RWPE2 (cell line): ENCODE measurements at regions not wholly inside any gene's neighbourhood (a gene's known extent, or its start where the extent isn't known, plus 50 kb on each side); places are given as distances from the start of the nearest gene placed in this dataset.

Experiments
- ATAC-seq: fragments of 200-7000 bp; cut with Tn5 transposase; 3 replicates; pipeline ENCODE4 v1.9.1; 2021; ENCODE audit warnings: low read depth
- DNase-seq: peaks from one replicate; pipeline ENCODE4 v3.0.0-alpha.2; 2020; ENCODE audit warnings: low spot score
- H3K27ac ChIP-seq: fragments of 450-650 bp; 2 replicates; pipeline ENCODE4 v1.5.1; 2017; ENCODE audit warnings: mild to moderate bottlenecking; ENCODE audit not compliant: poor library complexity, severe bottlenecking
- H3K27me3 ChIP-seq: fragments of 250-450 bp; sonication (Bioruptor Pico); 2 replicates; pipeline ENCODE4 v1.5.1; 2021; ENCODE audit warnings: mild to moderate bottlenecking, moderate library complexity; ENCODE audit not compliant: insufficient read depth, poor library complexity, severe bottlenecking
- H3K36me3 ChIP-seq: fragments of 250-450 bp; sonication (Bioruptor Pico); 2 replicates; pipeline ENCODE4 v1.5.1; 2020; ENCODE audit warnings: low read depth, mild to moderate bottlenecking, moderate library complexity
- H3K4me1 ChIP-seq: fragments of 250-450 bp; sonication (Bioruptor Pico); 2 replicates; pipeline ENCODE4 v1.5.1; 2021; ENCODE audit warnings: mild to moderate bottlenecking, moderate library complexity; ENCODE audit not compliant: insufficient read depth, poor library complexity, severe bottlenecking
- H3K4me3 ChIP-seq: fragments of 250-450 bp; sonication (Bioruptor Pico); 2 replicates; pipeline ENCODE4 v1.5.1; 2021; ENCODE audit warnings: mild to moderate bottlenecking, moderate library complexity; ENCODE audit not compliant: severe bottlenecking
- H3K9me3 ChIP-seq: fragments of 250-450 bp; sonication (Bioruptor Pico); 2 replicates; pipeline ENCODE4 v1.5.1; 2021; ENCODE audit warnings: mild to moderate bottlenecking, moderate library complexity; ENCODE audit not compliant: severe bottlenecking
- TF ChIP-seq, protein P1 (sequence below): fragments of 450-650 bp; IDR thresholded peaks from one replicate; pipeline ENCODE4 v1.5.1; 2017; ENCODE audit warnings: mild to moderate bottlenecking, moderate library complexity; ENCODE audit not compliant: poor library complexity, severe bottlenecking

DNA sequence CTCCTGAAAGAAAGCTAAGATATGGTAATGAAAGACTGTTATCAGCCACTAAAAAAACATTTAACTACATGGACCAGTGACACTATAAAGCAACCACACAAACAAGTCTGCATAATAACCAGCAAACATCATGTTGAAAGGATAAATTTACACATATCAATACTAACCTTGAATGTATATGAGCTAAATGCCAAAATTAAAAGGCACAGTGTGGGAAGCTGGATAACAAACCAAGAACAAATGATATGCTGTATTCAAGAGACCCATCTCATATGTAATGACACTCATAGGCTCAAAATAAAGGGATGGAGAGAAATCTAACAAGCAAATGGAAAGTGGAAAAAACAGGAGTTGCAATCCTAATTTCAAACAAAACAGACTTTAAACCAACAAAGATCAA lies 213.1 kb upstream of the CDH2 start:
- H3K9me3 ChIP-seq: peaks cover 11% of the 10 kb centered on the region
- H3K36me3 ChIP-seq: no peaks in the 10 kb centered on the region
- H3K27me3 ChIP-seq: no peaks in the 10 kb centered on the region
- no peak overlapping the region for H3K27ac ChIP-seq
- no peaks in the 10 kb centered on the region for H3K4me1 ChIP-seq
- H3K4me3 ChIP-seq: no peak overlapping the region
- DNase-seq (no peak), ATAC-seq (no peak)
- TF ChIP-seq, protein P1, sequence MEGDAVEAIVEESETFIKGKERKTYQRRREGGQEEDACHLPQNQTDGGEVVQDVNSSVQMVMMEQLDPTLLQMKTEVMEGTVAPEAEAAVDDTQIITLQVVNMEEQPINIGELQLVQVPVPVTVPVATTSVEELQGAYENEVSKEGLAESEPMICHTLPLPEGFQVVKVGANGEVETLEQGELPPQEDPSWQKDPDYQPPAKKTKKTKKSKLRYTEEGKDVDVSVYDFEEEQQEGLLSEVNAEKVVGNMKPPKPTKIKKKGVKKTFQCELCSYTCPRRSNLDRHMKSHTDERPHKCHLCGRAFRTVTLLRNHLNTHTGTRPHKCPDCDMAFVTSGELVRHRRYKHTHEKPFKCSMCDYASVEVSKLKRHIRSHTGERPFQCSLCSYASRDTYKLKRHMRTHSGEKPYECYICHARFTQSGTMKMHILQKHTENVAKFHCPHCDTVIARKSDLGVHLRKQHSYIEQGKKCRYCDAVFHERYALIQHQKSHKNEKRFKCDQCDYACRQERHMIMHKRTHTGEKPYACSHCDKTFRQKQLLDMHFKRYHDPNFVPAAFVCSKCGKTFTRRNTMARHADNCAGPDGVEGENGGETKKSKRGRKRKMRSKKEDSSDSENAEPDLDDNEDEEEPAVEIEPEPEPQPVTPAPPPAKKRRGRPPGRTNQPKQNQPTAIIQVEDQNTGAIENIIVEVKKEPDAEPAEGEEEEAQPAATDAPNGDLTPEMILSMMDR: no peak

DNA sequence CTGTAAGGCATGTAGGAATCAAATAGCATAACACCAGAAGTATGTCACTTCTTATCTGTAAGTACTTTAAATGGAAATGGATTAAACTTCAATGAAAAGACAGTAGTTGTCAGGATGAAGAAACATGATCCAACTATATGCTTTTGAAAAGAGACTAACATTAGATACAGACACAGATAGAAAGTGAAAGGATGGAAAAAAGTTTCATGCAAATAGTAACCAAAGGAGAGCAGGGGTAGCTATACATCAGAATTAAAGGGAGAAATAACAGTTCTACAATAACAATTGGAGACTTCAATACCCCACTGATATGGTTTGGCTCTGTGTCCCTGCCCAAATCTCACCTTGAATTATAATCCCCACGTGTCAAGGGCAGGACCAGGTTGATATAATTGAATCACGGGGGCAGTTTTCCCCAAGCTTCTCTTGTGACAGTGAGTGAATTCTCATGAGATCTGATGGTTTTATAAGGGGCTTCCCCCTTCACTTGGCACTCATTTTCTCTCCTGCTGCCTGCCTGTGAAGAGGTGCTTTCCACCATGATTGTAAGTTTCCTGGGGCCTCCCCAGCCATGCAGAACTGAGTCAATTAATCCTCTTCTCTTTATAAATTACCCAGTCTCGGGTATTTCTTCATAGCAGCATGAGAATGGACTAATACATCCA lies 205.4 kb upstream of the CDH2 start:
- Histone ChIP-seq H3K9me3 (no peaks in the 10 kb centered on the region), H3K36me3 (no peaks in the 10 kb centered on the region), H3K27me3 (no peaks in the 10 kb centered on the region), H3K4me3 (no peak overlapping the region), H3K27ac (no peak overlapping the region), H3K4me1 (no peaks in the 10 kb centered on the region)
- ATAC-seq (no peak), DNase-seq (no peak)
- TF ChIP-seq, protein P1: no peak

DNA sequence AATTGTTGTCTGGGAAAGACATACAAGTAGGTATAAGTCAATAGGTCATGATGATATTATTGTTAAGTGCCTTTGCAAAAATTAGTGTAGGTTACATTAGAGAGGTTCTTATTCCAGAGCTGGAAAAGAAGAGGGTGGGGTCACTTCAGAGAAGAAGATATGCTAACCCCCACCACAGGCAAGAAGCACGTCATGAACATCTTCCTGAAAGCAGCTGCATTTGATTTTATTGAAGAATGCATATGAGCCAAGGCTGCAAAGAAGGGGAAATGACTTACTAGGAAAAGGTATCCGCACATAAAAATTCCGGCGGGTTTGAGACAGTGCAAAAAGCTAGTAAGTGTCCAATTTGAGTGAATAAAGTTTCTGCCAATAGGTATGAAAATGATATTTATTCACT lies 195.3 kb upstream of the CDH2 start:
- DNase-seq (no peak), ATAC-seq (no peak)
- peaks cover 4% of the 10 kb centered on the region for H3K4me1 ChIP-seq
- no peaks in the 10 kb centered on the region for H3K9me3 ChIP-seq
- TF ChIP-seq, protein P1: no peak
- H3K4me3 ChIP-seq: no peak overlapping the region
- H3K36me3 ChIP-seq: no peaks in the 10 kb centered on the region
- no peak overlapping the region for H3K27ac ChIP-seq
- no peaks in the 10 kb centered on the region for H3K27me3 ChIP-seq

DNA sequence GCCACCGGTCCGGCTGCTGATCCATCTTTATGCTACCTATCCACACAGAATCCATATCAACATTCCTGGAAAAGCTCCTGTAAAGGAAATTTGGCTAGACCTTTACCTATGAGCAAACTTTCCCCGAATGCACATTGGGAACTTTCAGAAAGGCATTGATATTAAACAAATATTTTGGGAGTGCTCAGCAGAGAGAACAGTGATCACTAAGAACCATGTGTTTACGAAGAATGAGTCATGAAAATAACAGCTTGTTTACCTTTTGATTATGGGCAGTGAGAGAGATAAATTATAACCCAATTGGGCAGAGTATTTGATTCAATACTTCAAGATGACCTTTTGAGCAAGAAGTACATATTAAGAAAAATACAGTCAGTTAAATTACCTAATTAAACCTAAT lies 189.7 kb upstream of the CDH2 start:
- TF ChIP-seq, protein P1: no peak
- Histone ChIP-seq H3K36me3 (no peaks in the 10 kb centered on the region), H3K4me1 (peaks cover 17% of the 10 kb centered on the region), H3K4me3 (no peak overlapping the region), H3K27ac (no peak overlapping the region), H3K27me3 (no peaks in the 10 kb centered on the region), H3K9me3 (no peaks in the 10 kb centered on the region)
- no peak for DNase-seq
- ATAC-seq: no peak

DNA sequence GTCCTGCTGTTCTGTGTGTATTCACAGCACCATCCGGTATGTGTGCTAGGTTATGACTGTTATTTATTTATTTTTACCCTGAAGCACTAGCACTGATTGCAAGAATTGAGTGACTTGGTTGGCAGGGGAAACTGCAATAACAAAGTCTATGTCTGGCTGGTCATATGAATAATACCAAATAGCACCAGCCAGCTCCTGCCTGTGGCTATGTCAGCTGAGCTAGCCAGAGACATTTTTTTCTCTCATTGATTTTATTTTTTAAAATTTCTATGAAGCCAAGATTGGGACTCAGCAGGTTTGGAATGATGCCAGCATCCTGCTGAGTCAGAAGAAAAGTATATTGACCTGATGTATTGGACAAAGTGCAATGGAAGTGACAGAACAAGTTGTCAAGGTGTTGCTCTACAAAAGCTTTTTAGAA lies 188.5 kb upstream of the CDH2 start:
- Histone ChIP-seq H3K36me3 (no peaks in the 10 kb centered on the region), H3K27ac (peak overlapping the region; percentile 52), H3K4me1 (peaks cover 17% of the 10 kb centered on the region), H3K27me3 (no peaks in the 10 kb centered on the region), H3K4me3 (no peak overlapping the region), H3K9me3 (no peaks in the 10 kb centered on the region)
- TF ChIP-seq, protein P1: no peak
- peak; percentile 94 for ATAC-seq
- DNase-seq: no peak
